PC-9 (cell line): ENCODE measurements at regions not wholly inside any gene's neighbourhood (a gene's known extent, or its start where the extent isn't known, plus 50 kb on each side); places are given as distances from the start of the nearest gene placed in this dataset.
"Not testable (repeated sequence)": the region's sequence is repeated elsewhere in the genome, so short reads cannot be mapped to it uniquely, and the experiment has no call there.

ENCODE experiments used
- BruUV-seq: library from RNA; stranded (reverse); fragments of 400-500 nt; replicated peaks from 2 replicates; lab custom pipeline; 2021; lab: Mats Ljungman, UMichigan
- CTCF ChIA-PET: fragments of 300-600 bp; sonication (Branson Sonifier 250); formaldehyde crosslinking; loops from one replicate; lab custom pipeline; 2022; ENCODE audit warnings: antibody characterized with exemption; lab: Charles Lee
- POLR2A ChIA-PET: fragments of 300-600 bp; sonication (Branson Sonifier 250); formaldehyde crosslinking; loops from one replicate; lab custom pipeline; 2022; ENCODE audit warnings: antibody characterized with exemption; ENCODE audit not compliant: unreplicated experiment; lab: Charles Lee
- DNase-seq, 2 experiments: peaks; one replicate each; pipeline versions ENCODE4 v3.0.0 to v3.0.0-alpha.2; 2015 to 2022; ENCODE audit warnings: mixed read lengths in 1 of 2
- H2AFZ ChIP-seq: fragments of 200-600 bp; sonication (generic); 2 replicates; pipeline ENCODE4 v1.8.1; 2017; ENCODE audit warnings: antibody characterized with exemption
- H3F3A ChIP-seq: fragments of 200-600 bp; sonication (generic); 2 replicates; pipeline ENCODE4 v1.8.1; 2017; ENCODE audit warnings: antibody characterized with exemption, mild to moderate bottlenecking, low read depth; ENCODE audit not compliant: insufficient read depth
- H3K27ac ChIP-seq: fragments of 200-600 bp; sonication (generic); 2 replicates; pipeline ENCODE4 v1.6.1; 2016; ENCODE audit warnings: mixed run types
- H3K27me3 ChIP-seq: fragments of 200-600 bp; sonication (generic); 2 replicates; pipeline ENCODE4 v1.6.1; 2016; ENCODE audit warnings: low read depth, mixed run types; ENCODE audit not compliant: insufficient read depth
- H3K36me3 ChIP-seq: fragments of 200-600 bp; sonication (generic); 2 replicates; pipeline ENCODE4 v1.6.1; 2016; ENCODE audit warnings: low read depth, mixed run types
- H3K4me1 ChIP-seq: fragments of 200-600 bp; sonication (generic); replicated peaks from 2 replicates; pipeline ENCODE4 v1.6.1; 2016; ENCODE audit warnings: mixed run types; ENCODE audit not compliant: insufficient read depth
- H3K4me2 ChIP-seq: fragments of 200-600 bp; sonication (generic); 2 replicates; pipeline ENCODE4 v1.6.1; 2017; ENCODE audit warnings: mixed run types
- H3K4me3 ChIP-seq: fragments of 200-600 bp; sonication (generic); 2 replicates; pipeline ENCODE4 v1.6.1; 2016; ENCODE audit warnings: mixed run types
- H3K79me2 ChIP-seq: fragments of 200-600 bp; sonication (generic); 2 replicates; pipeline ENCODE4 v1.6.1; 2017; ENCODE audit warnings: low read depth, mixed run types
- H3K9me2 ChIP-seq: fragments of 200-600 bp; sonication (generic); 2 replicates; pipeline ENCODE4 v1.8.1; 2017; ENCODE audit warnings: mild to moderate bottlenecking; ENCODE audit not compliant: insufficient read depth
- H3K9me3 ChIP-seq: fragments of 200-600 bp; sonication (generic); 2 replicates; pipeline ENCODE4 v1.8.1; 2016; ENCODE audit warnings: low read depth; ENCODE audit not compliant: insufficient read depth
- H4K20me1 ChIP-seq: fragments of 200-600 bp; sonication (generic); 2 replicates; pipeline ENCODE4 v1.8.1; 2017; ENCODE audit not compliant: insufficient read depth
- EZH2 ChIP-seq: fragments of 200-600 bp; sonication (generic); IDR thresholded peaks from 2 replicates; pipeline ENCODE4 v1.8.0; 2017; ENCODE audit warnings: antibody characterized with exemption, low read depth
- intact Hi-C: fragments of 100-400 bp; cut with micrococcal nuclease; formaldehyde crosslinking; loops from one replicate; pipeline ENCODE4 v1.10.0; 2022; ENCODE audit not compliant: unreplicated experiment
- TF ChIP-seq, protein P1 (sequence below): fragments of 200-600 bp; sonication (generic); conservative IDR thresholded peaks from 2 replicates; pipeline ENCODE4 v1.6.1; 2017; ENCODE audit warnings: mixed run types, antibody characterized with exemption, mild to moderate bottlenecking, moderate library complexity

DNA sequence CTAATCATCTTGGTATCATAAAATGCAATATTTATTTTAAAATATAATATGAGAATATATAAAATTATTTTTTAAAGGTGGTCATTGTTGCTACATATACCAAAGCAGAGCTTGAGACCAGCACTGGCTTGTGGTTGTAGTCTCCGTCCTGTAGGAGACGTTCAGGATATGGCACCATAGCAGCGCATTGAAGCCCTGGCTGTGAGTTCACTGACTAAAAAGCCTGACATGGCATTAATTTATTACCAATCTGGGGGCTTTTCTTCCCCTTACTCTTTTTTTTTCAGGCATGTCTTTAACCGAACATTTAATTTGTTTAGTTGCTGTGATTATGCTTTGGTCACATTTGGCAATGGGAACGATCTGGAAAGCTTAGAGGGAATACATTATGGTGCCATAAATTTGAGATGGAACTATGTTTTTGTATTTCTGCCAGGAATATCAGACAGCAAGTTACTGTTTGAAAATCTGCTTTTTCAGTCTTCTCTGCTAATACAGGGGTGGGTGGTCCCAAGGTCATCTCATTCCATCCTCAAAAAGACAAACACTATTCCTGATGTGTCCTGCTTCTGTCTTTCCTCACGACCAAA, 108.5 kb downstream of the ZIC4 start:
- BruUV-seq = no TSS peak
- TF ChIP-seq EZH2 = no peak
- TF ChIP-seq, protein P1, sequence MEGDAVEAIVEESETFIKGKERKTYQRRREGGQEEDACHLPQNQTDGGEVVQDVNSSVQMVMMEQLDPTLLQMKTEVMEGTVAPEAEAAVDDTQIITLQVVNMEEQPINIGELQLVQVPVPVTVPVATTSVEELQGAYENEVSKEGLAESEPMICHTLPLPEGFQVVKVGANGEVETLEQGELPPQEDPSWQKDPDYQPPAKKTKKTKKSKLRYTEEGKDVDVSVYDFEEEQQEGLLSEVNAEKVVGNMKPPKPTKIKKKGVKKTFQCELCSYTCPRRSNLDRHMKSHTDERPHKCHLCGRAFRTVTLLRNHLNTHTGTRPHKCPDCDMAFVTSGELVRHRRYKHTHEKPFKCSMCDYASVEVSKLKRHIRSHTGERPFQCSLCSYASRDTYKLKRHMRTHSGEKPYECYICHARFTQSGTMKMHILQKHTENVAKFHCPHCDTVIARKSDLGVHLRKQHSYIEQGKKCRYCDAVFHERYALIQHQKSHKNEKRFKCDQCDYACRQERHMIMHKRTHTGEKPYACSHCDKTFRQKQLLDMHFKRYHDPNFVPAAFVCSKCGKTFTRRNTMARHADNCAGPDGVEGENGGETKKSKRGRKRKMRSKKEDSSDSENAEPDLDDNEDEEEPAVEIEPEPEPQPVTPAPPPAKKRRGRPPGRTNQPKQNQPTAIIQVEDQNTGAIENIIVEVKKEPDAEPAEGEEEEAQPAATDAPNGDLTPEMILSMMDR = no peak
- Histone ChIP-seq H3K79me2 (no peaks in the 10 kb centered on the region), H2AFZ (no peak overlapping the region), H3K27ac (no peak overlapping the region), H3K9me3 (no peaks in the 10 kb centered on the region), H4K20me1 (no peaks in the 10 kb centered on the region), H3K4me2 (no peak overlapping the region), H3K36me3 (no peaks in the 10 kb centered on the region), H3K9me2 (no peaks in the 10 kb centered on the region; the same call in 1 of the 2 replicates), H3K27me3 (no peaks in the 10 kb centered on the region), H3F3A (no peaks in the 10 kb centered on the region), H3K4me3 (no peak overlapping the region), H3K4me1 (no peaks in the 10 kb centered on the region)
- CTCF ChIA-PET = no interaction called here
- DNase-seq = no peak
- intact Hi-C loops = no loop called here
- POLR2A ChIA-PET = no interaction called here

DNA sequence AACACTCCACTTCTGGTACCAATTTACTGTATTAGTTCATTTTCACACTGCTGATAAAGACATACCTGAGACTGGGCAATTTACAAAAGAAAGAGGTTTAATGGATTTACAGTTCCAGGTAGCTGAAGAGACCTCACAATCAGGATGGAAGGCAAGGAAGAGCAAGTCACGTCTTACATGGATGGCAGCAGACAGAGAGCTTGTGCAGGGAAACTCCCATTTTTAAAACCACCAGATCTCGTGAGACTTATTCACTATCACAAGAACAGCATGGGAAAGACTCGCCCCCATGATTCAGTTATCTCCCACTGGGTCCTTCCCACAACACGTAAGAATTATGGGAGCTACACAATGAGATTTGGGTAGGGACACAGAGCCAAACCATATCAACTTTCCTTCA, 119.0 kb downstream of the ZIC4 start:
- BruUV-seq, intact Hi-C loops, H3F3A ChIP-seq: not testable (repeated sequence)

DNA sequence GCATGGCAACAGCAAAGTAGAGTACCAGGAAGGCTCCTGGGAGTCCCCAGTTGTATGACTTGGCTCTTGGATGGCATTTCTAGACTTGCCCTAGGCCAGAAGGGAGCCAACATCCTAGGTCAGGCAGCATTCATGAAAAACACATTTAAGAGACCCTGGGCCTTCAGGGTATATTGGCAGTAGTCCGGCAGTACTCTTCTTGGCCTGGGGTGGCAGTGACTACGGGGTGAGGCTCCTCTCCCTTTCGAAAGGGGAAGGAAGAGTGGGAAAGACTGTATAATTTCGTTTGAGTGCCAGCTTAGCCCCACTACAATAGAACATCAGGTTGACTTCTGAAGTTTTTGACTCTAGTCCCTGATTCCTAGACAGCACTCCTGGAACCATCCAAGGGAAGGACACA, 136.4 kb downstream of the ZIC4 start:
- intact Hi-C loops = no loop called here
- no peaks in the 10 kb centered on the region for H3K27me3 ChIP-seq
- H4K20me1 ChIP-seq = no peaks in the 10 kb centered on the region
- ChIA-PET CTCF (no interaction called here), POLR2A (no interaction called here)
- no peak overlapping the region for H3K4me3 ChIP-seq
- no peaks in the 10 kb centered on the region for H3K36me3 ChIP-seq
- no peaks in the 10 kb centered on the region for H3K79me2 ChIP-seq
- DNase-seq = no peak
- H3K9me2 ChIP-seq = no peaks in the 10 kb centered on the region
- TF ChIP-seq, protein P1 = no peak
- no peak for TF ChIP-seq EZH2
- no peak overlapping the region for H3K4me2 ChIP-seq
- H3K9me3 ChIP-seq = no peaks in the 10 kb centered on the region
- no peaks in the 10 kb centered on the region for H3K4me1 ChIP-seq
- H3F3A ChIP-seq = no peaks in the 10 kb centered on the region
- no TSS peak for BruUV-seq
- H2AFZ ChIP-seq = no peak overlapping the region
- no peak overlapping the region for H3K27ac ChIP-seq

More for the DNA sequence above, 119.0 kb downstream of the ZIC4 start:
- POLR2A ChIA-PET, H3K36me3 ChIP-seq, H3K9me2 ChIP-seq, H4K20me1 ChIP-seq, H2AFZ ChIP-seq, H3K27me3 ChIP-seq, H3K4me3 ChIP-seq, H3K79me2 ChIP-seq, DNase-seq, H3K4me2 ChIP-seq, H3K27ac ChIP-seq, H3K9me3 ChIP-seq, H3K4me1 ChIP-seq, CTCF ChIA-PET: not testable (repeated sequence)

DNA sequence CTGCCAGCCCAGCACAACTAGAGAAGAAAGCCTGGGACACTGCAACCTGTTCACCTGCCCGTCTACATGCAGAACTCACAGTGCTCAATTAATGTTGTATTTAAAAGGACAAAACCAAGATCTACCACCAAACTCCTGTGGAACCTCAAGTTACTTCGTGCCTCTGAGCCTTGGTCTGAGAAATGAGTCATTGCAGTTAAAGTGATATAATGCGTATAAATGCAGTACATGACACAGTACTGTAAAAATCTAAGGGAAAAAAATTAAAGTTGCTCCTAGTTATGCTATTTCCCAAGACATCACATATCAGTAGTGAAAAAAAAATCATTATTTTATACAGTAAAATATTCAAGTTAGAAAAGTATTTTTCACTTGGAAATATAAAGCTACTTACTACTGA, 138.9 kb downstream of the ZIC4 start:
- no peaks in the 10 kb centered on the region for H3K27me3 ChIP-seq
- no peaks in the 10 kb centered on the region for H3K4me1 ChIP-seq
- no peaks in the 10 kb centered on the region for H4K20me1 ChIP-seq
- no peak for DNase-seq
- H3F3A ChIP-seq = no peaks in the 10 kb centered on the region
- no peak overlapping the region for H3K27ac ChIP-seq
- TF ChIP-seq, protein P1 = no peak
- TF ChIP-seq EZH2 = no peak
- H3K79me2 ChIP-seq = no peaks in the 10 kb centered on the region
- H3K9me3 ChIP-seq = no peaks in the 10 kb centered on the region
- H3K4me3 ChIP-seq = no peak overlapping the region
- ChIA-PET CTCF (no interaction called here), POLR2A (no interaction called here)
- BruUV-seq = no TSS peak
- intact Hi-C loops = no loop called here
- H3K36me3 ChIP-seq = no peaks in the 10 kb centered on the region
- H2AFZ ChIP-seq = no peak overlapping the region
- H3K4me2 ChIP-seq = no peak overlapping the region
- H3K9me2 ChIP-seq = no peaks in the 10 kb centered on the region
